ENCODE measurements at regions not wholly inside any gene's neighbourhood (a gene's known extent, or its start where the extent isn't known, plus 50 kb on each side); places are given as distances from the start of the nearest gene placed in this dataset.

DNA sequence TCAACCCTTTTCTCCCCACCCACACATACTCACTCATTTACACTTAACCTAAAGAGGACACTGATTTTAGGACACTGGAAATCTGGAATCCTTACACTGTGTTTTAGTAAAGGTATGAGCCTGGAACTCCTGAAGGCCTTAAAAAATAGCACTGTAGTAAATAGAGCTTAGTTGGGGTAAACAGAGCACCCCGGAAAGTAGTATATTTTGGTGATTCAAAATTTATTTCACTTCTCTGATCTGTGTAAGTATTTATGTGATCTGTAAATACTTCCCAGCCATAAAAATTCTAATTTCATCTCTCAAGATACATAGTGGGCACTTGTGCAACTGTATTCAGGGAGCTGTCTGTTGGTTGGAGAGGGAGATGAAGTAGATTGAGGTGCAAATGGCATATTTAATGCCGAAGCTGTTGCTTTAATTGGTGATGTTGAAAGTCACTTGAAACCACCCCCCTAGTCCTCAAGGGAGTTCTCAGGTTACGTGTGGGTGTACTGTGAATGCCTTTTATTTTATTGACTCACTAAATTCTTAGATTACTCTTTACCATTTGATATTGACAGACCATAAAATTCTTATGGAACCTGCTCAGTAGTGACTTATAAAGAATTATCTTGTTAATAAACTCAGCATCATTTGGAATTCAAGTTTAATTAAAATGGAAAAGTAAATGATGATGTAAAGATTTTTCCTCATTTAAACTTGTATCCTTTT lies 154.9 kb downstream of the SOX4 start:
- intact Hi-C loops (cut with DNase I), result no loop called here
- Histone ChIP-seq H3K4me1 (no peaks in the 10 kb centered on the region), H3K4me3 (no peak overlapping the region), H3K27ac (no peak overlapping the region), H3K36me3 (no peaks in the 10 kb centered on the region), H3K27me3 (no peaks in the 10 kb centered on the region), H3K9me3 (no peaks in the 10 kb centered on the region)
- TF ChIP-seq POLR2AphosphoS5 (IDR thresholded peaks at IDR 0.05; ENCODE audit: insufficient read depth in 1 of 2, low read depth in 1 of 2), result no peak
- TF ChIP-seq CTCF (IDR thresholded peaks at IDR 0.05), result no peak
- TF ChIP-seq POLR2A (IDR thresholded peaks at IDR 0.05), result no peak
- no peak for DNase-seq (ENCODE audit: extremely low spot score in 2 of 2)

- Histone ChIP-seq H3K9me3 (no peaks in the 10 kb centered on the region), H3K27me3 (no peaks in the 10 kb centered on the region), H3K4me3 (no peak overlapping the region), H3K36me3 (no peaks in the 10 kb centered on the region), H3K4me1 (no peaks in the 10 kb centered on the region), H3K27ac (no peak overlapping the region)
- intact Hi-C loops (cut with DNase I), result no loop called here
- no peak for DNase-seq (ENCODE audit: extremely low spot score in 2 of 2)
- TF ChIP-seq CTCF (IDR thresholded peaks at IDR 0.05), result no peak
- no peak for TF ChIP-seq POLR2AphosphoS5 (IDR thresholded peaks at IDR 0.05; ENCODE audit: insufficient read depth in 1 of 2, low read depth in 1 of 2)
- TF ChIP-seq POLR2A (IDR thresholded peaks at IDR 0.05), result no peak
These were observed 156.2 kb downstream of the SOX4 start for GRCh38 chr6:21749754-21750153.

- no peak for DNase-seq (ENCODE audit: extremely low spot score in 2 of 2)
- TF ChIP-seq POLR2AphosphoS5 (IDR thresholded peaks at IDR 0.05; ENCODE audit: insufficient read depth in 1 of 2, low read depth in 1 of 2) (no peak), POLR2A (IDR thresholded peaks at IDR 0.05) (no peak), CTCF (IDR thresholded peaks at IDR 0.05) (no peak)
- H3K27ac ChIP-seq, result no peak overlapping the region
- H3K27me3 ChIP-seq, result no peaks in the 10 kb centered on the region
- no peak overlapping the region for H3K4me3 ChIP-seq
- no peaks in the 10 kb centered on the region for H3K4me1 ChIP-seq
- H3K9me3 ChIP-seq, result no peaks in the 10 kb centered on the region
- intact Hi-C loops (cut with DNase I), result no loop called here
- H3K36me3 ChIP-seq, result no peaks in the 10 kb centered on the region
These were observed 157.0 kb downstream of the SOX4 start for GRCh38 chr6:21750575-21750974.

- H3K27me3 ChIP-seq, result no peaks in the 10 kb centered on the region
- no peaks in the 10 kb centered on the region for H3K36me3 ChIP-seq
- DNase-seq (ENCODE audit: extremely low spot score in 2 of 2), result no peak
- H3K4me1 ChIP-seq, result no peaks in the 10 kb centered on the region
- H3K9me3 ChIP-seq, result no peaks in the 10 kb centered on the region
- intact Hi-C loops (cut with DNase I), result no loop called here
- no peak overlapping the region for H3K27ac ChIP-seq
- H3K4me3 ChIP-seq, result no peak overlapping the region
- TF ChIP-seq POLR2A (IDR thresholded peaks at IDR 0.05) (no peak), POLR2AphosphoS5 (IDR thresholded peaks at IDR 0.05; ENCODE audit: insufficient read depth in 1 of 2, low read depth in 1 of 2) (no peak), CTCF (IDR thresholded peaks at IDR 0.05) (no peak)
These were observed 158.1 kb downstream of the SOX4 start for GRCh38 chr6:21751608-21752007.

GRCh38 chr6:21752054-21752811 lies 158.7 kb downstream of the SOX4 start:
- no peak for DNase-seq (ENCODE audit: extremely low spot score in 2 of 2)
- intact Hi-C loops (cut with DNase I), result no loop called here
- Histone ChIP-seq H3K9me3 (no peaks in the 10 kb centered on the region), H3K4me3 (no peak overlapping the region), H3K36me3 (no peaks in the 10 kb centered on the region), H3K4me1 (no peaks in the 10 kb centered on the region), H3K27me3 (no peaks in the 10 kb centered on the region), H3K27ac (no peak overlapping the region)
- TF ChIP-seq POLR2A (IDR thresholded peaks at IDR 0.05) (no peak), CTCF (IDR thresholded peaks at IDR 0.05) (no peak), POLR2AphosphoS5 (IDR thresholded peaks at IDR 0.05; ENCODE audit: insufficient read depth in 1 of 2, low read depth in 1 of 2) (no peak)
